RWPE1 (cell line): ENCODE measurements at regions not wholly inside any gene's neighbourhood (a gene's known extent, or its start where the extent isn't known, plus 50 kb on each side); places are given as distances from the start of the nearest gene placed in this dataset.

Experiments
- CTCF ChIA-PET: fragments of 350-600 bp; sonication (Branson Sonifier 250); formaldehyde crosslinking; extraction: SDS; loops from one replicate; lab custom pipeline; 2021; lab: Yijun Ruan, JAX
- POLR2A ChIA-PET: fragments of 400-600 bp; formaldehyde crosslinking; extraction: SDS; loops from one replicate; lab custom pipeline; 2020; ENCODE audit warnings: antibody characterized with exemption; ENCODE audit not compliant: low non-redundant PET; lab: Yijun Ruan, JAX
- DNase-seq: peaks from one replicate; pipeline ENCODE4 v3.0.0; 2012; ENCODE audit warnings: low spot score
- H3K27ac ChIP-seq: fragments of 450-650 bp; 2 replicates; pipeline ENCODE4 v1.5.1; 2017
- TF ChIP-seq, protein P1 (sequence below): fragments of 450-650 bp; conservative IDR thresholded peaks from 2 replicates; pipeline ENCODE4 v1.5.1; 2017; ENCODE audit warnings: low read depth, mild to moderate bottlenecking

DNA sequence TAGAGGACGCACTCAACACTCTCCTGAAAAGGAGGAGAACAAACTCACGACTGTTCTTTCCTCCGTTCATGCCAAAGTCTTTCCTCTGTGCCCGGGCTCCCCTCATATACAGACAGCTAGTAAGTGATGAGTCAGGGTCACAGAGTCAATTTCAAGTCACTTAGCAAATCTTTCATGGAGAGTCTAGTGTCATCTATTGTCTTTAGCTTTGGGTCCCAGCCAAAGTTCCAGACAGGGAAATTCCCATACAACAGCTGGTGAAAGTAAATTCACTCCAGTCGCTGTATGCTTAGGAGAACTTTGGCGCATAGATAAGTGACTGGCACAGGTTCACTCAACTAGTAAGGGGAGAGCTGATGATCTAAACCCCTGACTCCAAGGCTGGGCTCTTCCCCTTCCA lies 226.5 kb downstream of the MID1 start:
- POLR2A ChIA-PET, result no interaction called here
- H3K27ac ChIP-seq, result no peak overlapping the region
- DNase-seq, result no peak
- TF ChIP-seq, protein P1, sequence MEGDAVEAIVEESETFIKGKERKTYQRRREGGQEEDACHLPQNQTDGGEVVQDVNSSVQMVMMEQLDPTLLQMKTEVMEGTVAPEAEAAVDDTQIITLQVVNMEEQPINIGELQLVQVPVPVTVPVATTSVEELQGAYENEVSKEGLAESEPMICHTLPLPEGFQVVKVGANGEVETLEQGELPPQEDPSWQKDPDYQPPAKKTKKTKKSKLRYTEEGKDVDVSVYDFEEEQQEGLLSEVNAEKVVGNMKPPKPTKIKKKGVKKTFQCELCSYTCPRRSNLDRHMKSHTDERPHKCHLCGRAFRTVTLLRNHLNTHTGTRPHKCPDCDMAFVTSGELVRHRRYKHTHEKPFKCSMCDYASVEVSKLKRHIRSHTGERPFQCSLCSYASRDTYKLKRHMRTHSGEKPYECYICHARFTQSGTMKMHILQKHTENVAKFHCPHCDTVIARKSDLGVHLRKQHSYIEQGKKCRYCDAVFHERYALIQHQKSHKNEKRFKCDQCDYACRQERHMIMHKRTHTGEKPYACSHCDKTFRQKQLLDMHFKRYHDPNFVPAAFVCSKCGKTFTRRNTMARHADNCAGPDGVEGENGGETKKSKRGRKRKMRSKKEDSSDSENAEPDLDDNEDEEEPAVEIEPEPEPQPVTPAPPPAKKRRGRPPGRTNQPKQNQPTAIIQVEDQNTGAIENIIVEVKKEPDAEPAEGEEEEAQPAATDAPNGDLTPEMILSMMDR, result no peak
- CTCF ChIA-PET, result no interaction called here

DNA sequence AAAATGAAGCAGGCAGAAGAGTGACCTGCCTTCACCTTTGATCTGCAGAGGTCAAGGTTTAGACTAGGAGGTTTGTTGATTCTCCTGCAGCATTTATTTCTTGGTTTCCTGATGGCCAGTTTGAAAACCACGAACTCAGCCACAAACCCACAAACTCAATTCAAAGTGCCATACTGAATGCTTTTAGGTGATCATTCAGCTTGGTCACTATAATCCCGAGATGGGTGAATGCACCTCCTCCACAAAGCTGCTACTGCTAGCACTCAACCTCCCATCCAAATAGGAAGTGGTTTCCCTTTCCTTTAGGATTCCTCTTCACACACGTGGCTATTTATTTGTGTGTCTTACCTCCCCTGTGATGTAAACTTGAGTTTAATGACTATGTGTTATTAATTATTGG lies 225.2 kb downstream of the MID1 start:
- CTCF ChIA-PET, result no interaction called here
- DNase-seq, result no peak
- TF ChIP-seq, protein P1, result no peak
- POLR2A ChIA-PET, result no interaction called here
- no peak overlapping the region for H3K27ac ChIP-seq
